ENCODE measurements at regions not wholly inside any gene's neighbourhood (a gene's known extent, or its start where the extent isn't known, plus 50 kb on each side); places are given as distances from the start of the nearest gene placed in this dataset.

DNA sequence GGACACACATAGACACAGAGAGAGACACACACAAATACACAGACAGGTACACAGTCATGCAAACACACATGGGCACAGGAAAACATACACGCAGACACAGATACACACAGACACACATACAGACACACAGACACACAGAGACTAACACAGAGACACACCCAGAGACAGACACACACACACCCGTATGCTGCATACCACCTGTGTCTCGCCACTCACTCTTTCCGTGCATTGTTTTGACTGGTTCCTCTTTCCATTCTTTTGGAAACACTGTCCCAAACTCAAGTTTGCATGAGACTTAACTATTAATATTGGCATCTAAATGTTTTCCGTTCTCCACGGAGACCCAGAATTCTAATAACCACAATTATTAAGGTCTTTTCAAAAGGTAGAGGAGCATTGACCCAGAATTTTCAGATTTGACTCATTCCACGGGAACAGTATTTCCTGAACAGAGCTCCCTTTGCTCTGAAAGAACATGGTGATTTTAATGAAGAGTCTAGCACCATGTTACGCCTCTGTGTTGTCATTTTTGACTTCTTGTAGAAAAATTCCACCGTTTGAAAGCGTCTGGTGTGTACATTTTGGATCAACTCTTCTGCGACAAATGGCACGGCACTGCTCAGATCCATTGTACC, 141.2 kb upstream of the RNF32 start (continued):
- TF ChIP-seq EZH2 (IDR thresholded peaks at IDR 0.05; ENCODE audit: low read depth, unreplicated experiment) (no peak), EZH2phosphoT487 (IDR thresholded peaks at IDR 0.05; ENCODE audit: unreplicated experiment) (no peak), JUNB (IDR thresholded peaks at IDR 0.05; ENCODE audit: unreplicated experiment) (no peak), CREB1 (CRISPR knock-in tag; IDR thresholded peaks at IDR 0.05; ENCODE audit: low read depth) (no peak), POLR2AphosphoS5 (IDR thresholded peaks at IDR 0.05; ENCODE audit: low read depth) (no peak), ZNF114 (CRISPR knock-in tag; IDR thresholded peaks at IDR 0.05) (no peak), STAT1 (IDR thresholded peaks at IDR 0.05; ENCODE audit: unreplicated experiment) (no peak)
- TF ChIP-seq, protein P1, sequence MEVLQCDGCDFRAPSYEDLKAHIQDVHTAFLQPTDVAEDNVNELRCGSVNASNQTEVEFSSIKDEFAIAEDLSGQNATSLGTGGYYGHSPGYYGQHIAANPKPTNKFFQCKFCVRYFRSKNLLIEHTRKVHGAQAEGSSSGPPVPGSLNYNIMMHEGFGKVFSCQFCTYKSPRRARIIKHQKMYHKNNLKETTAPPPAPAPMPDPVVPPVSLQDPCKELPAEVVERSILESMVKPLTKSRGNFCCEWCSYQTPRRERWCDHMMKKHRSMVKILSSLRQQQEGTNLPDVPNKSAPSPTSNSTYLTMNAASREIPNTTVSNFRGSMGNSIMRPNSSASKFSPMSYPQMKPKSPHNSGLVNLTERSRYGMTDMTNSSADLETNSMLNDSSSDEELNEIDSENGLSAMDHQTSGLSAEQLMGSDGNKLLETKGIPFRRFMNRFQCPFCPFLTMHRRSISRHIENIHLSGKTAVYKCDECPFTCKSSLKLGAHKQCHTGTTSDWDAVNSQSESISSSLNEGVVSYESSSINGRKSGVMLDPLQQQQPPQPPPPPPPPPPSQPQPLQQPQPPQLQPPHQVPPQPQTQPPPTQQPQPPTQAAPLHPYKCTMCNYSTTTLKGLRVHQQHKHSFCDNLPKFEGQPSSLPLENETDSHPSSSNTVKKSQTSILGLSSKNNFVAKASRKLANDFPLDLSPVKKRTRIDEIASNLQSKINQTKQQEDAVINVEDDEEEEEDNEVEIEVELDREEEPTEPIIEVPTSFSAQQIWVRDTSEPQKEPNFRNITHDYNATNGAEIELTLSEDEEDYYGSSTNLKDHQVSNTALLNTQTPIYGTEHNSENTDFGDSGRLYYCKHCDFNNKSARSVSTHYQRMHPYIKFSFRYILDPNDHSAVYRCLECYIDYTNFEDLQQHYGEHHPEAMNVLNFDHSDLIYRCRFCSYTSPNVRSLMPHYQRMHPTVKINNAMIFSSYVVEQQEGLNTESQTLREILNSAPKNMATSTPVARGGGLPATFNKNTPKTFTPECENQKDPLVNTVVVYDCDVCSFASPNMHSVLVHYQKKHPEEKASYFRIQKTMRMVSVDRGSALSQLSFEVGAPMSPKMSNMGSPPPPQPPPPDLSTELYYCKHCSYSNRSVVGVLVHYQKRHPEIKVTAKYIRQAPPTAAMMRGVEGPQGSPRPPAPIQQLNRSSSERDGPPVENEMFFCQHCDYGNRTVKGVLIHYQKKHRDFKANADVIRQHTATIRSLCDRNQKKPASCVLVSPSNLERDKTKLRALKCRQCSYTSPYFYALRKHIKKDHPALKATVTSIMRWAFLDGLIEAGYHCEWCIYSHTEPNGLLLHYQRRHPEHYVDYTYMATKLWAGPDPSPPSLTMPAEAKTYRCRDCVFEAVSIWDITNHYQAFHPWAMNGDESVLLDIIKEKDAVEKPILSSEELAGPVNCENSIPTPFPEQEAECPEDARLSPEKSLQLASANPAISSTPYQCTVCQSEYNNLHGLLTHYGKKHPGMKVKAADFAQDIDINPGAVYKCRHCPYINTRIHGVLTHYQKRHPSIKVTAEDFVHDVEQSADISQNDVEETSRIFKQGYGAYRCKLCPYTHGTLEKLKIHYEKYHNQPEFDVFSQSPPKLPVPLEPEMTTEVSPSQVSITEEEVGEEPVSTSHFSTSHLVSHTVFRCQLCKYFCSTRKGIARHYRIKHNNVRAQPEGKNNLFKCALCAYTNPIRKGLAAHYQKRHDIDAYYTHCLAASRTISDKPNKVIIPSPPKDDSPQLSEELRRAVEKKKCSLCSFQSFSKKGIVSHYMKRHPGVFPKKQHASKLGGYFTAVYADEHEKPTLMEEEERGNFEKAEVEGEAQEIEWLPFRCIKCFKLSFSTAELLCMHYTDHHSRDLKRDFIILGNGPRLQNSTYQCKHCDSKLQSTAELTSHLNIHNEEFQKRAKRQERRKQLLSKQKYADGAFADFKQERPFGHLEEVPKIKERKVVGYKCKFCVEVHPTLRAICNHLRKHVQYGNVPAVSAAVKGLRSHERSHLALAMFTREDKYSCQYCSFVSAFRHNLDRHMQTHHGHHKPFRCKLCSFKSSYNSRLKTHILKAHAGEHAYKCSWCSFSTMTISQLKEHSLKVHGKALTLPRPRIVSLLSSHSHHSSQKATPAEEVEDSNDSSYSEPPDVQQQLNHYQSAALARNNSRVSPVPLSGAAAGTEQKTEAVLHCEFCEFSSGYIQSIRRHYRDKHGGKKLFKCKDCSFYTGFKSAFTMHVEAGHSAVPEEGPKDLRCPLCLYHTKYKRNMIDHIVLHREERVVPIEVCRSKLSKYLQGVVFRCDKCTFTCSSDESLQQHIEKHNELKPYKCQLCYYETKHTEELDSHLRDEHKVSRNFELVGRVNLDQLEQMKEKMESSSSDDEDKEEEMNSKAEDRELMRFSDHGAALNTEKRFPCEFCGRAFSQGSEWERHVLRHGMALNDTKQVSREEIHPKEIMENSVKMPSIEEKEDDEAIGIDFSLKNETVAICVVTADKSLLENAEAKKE (CRISPR knock-in tag; IDR thresholded peaks at IDR 0.05) = no peak

DNA sequence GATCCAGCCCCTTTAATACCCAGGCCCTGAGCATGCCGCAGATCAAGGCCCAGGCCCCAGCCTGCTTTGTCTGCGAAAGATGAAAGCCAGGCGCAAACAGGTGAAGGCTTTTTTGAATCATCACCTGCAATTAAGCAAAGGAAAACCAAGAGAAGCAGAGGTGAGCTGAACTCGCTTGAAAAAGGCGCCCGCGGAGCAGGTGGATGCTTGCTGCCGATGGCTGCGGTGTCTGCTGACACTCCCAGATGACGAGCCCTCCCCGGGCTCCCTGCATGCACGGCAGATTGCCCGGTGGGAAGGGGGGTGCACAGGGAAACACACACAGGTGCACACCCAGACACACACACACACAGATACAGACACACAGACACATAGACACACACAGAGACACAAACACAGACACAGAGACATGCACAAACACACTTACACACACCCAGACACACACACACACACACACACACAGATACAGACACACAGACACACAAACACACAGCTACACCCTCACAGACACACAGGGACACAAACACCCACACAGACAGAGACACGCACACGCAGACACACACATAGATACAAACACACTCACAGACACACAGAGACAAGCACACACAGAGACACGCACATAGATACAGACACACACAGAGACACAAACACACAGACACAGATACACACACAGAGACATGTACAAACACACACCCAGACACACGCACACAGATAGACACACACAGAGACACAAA, 142.6 kb upstream of the RNF32 start:
- H3K9me3 Mint-ChIP-seq = peaks cover 2% of the 10 kb centered on the region; the same call in 2 of the 3 replicates
- H3K36me3 Mint-ChIP-seq (ENCODE audit: low read depth) = no peaks in the 10 kb centered on the region
- no peak for ATAC-seq
- TF ChIP-seq STAT1 (IDR thresholded peaks at IDR 0.05; ENCODE audit: unreplicated experiment) = no peak
- TF ChIP-seq, protein P2, sequence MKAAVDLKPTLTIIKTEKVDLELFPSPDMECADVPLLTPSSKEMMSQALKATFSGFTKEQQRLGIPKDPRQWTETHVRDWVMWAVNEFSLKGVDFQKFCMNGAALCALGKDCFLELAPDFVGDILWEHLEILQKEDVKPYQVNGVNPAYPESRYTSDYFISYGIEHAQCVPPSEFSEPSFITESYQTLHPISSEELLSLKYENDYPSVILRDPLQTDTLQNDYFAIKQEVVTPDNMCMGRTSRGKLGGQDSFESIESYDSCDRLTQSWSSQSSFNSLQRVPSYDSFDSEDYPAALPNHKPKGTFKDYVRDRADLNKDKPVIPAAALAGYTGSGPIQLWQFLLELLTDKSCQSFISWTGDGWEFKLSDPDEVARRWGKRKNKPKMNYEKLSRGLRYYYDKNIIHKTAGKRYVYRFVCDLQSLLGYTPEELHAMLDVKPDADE (IDR thresholded peaks at IDR 0.05) = no peak
- TF ChIP-seq CREB1 (CRISPR knock-in tag; IDR thresholded peaks at IDR 0.05; ENCODE audit: low read depth) = no peak

More for the DNA sequence above, 142.6 kb upstream of the RNF32 start:
- H2AFZ ChIP-seq = no peak overlapping the region
- H3K27ac ChIP-seq (ENCODE audit: low read depth) = no peak overlapping the region
- no peaks in the 10 kb centered on the region for H3K36me3 ChIP-seq (ENCODE audit: insufficient read depth)
- no peaks in the 10 kb centered on the region for H3K9me2 ChIP-seq (ENCODE audit: insufficient read depth)
- no peak for DNase-seq (ENCODE audit: low spot score)
- no peaks in the 10 kb centered on the region for H4K20me1 ChIP-seq (replicated peaks; ENCODE audit: insufficient read depth)
- no peaks in the 10 kb centered on the region for H3K4me1 Mint-ChIP-seq
- no peaks in the 10 kb centered on the region for H3K27me3 ChIP-seq (ENCODE audit: insufficient read depth)
- H3K79me2 ChIP-seq (replicated peaks; ENCODE audit: insufficient read depth) = no peaks in the 10 kb centered on the region
- no peak overlapping the region for H3K27ac Mint-ChIP-seq
- no peaks in the 10 kb centered on the region for H3F3A ChIP-seq (replicated peaks; ENCODE audit: low read depth)
- no peak overlapping the region for H3K4me2 ChIP-seq
- no peak overlapping the region for H3K4me3 ChIP-seq
- no peaks in the 10 kb centered on the region for H3K4me1 ChIP-seq (ENCODE audit: insufficient read depth)
- no peaks in the 10 kb centered on the region for H3K27me3 Mint-ChIP-seq (ENCODE audit: insufficient read depth, low read depth, poor library complexity)
- no peak overlapping the region for H3K4me3 Mint-ChIP-seq

Data from GM23338 (cell line).